H9 (cell line): ENCODE measurements at regions not wholly inside any gene's neighbourhood (a gene's known extent, or its start where the extent isn't known, plus 50 kb on each side); places are given as distances from the start of the nearest gene placed in this dataset.

Source experiments
- DNase-seq: peaks from one replicate; pipeline ENCODE4 v3.0.0-alpha.2; 2017
- H2AFZ ChIP-seq: one replicate; pipeline ENCODE4 v1.6.1; 2013; ENCODE audit warnings: mild to moderate bottlenecking, low read length, control low read depth, moderate library complexity
- H2AK5ac ChIP-seq: 2 replicates; pipeline ENCODE4 v1.6.1; 2013; ENCODE audit warnings: low read length, control low read depth, mixed read lengths; ENCODE audit not compliant: insufficient read length
- H2BK120ac ChIP-seq: one replicate; pipeline ENCODE4 v1.6.1; 2013; ENCODE audit warnings: low read depth, mild to moderate bottlenecking, low read length, control low read depth, inconsistent platforms; ENCODE audit not compliant: poor library complexity, severe bottlenecking
- H2BK12ac ChIP-seq: 2 replicates; pipeline ENCODE4 v1.6.1; 2013; ENCODE audit warnings: low read length, control low read depth, mixed read lengths, low read depth; ENCODE audit not compliant: insufficient read length
- H2BK15ac ChIP-seq: 2 replicates; pipeline ENCODE4 v1.6.1; 2013; ENCODE audit warnings: low read depth, low read length, control low read depth
- H2BK20ac ChIP-seq: one replicate; pipeline ENCODE4 v1.6.1; 2013; ENCODE audit warnings: low read depth, mild to moderate bottlenecking, low read length, control low read depth, inconsistent platforms; ENCODE audit not compliant: poor library complexity, severe bottlenecking
- H2BK5ac ChIP-seq: 2 replicates; pipeline ENCODE4 v1.6.1; 2013; ENCODE audit warnings: low read length, control low read depth, mixed read lengths; ENCODE audit not compliant: insufficient read length
- H3K14ac ChIP-seq: 2 replicates; pipeline ENCODE4 v1.6.1; 2013; ENCODE audit warnings: low read length, control low read depth; ENCODE audit not compliant: insufficient read depth
- H3K18ac ChIP-seq: 2 replicates; pipeline ENCODE4 v1.6.1; 2013; ENCODE audit warnings: low read depth, mild to moderate bottlenecking, mixed read lengths, low read length, control low read depth; ENCODE audit not compliant: insufficient read length
- H3K23ac ChIP-seq: 2 replicates; pipeline ENCODE4 v1.6.1; 2013; ENCODE audit warnings: low read length, control low read depth, mixed read lengths, low read depth; ENCODE audit not compliant: insufficient read length
- H3K23me2 ChIP-seq: 2 replicates; pipeline ENCODE4 v1.6.1; 2013; ENCODE audit warnings: low read depth, mild to moderate bottlenecking, mixed read lengths, low read length, control low read depth; ENCODE audit not compliant: insufficient read length, poor library complexity, severe bottlenecking
- H3K27ac ChIP-seq: 2 replicates; pipeline ENCODE4 v1.5.1; 2013; ENCODE audit warnings: low read length, control low read depth, mixed read lengths, low read depth; ENCODE audit not compliant: insufficient read length
- H3K27me3 ChIP-seq: 2 replicates; pipeline ENCODE4 v1.6.1; 2013; ENCODE audit warnings: low read length, control low read depth, inconsistent platforms; ENCODE audit not compliant: insufficient read depth
- H3K4ac ChIP-seq: 2 replicates; pipeline ENCODE4 v1.6.1; 2013; ENCODE audit warnings: low read depth, mild to moderate bottlenecking, control low read depth, inconsistent platforms, low read length, moderate library complexity
- H3K4me1 ChIP-seq: 2 replicates; pipeline ENCODE4 v1.6.1; 2013; ENCODE audit warnings: low read length, control low read depth, inconsistent platforms; ENCODE audit not compliant: insufficient read depth
- H3K4me2 ChIP-seq: 2 replicates; pipeline ENCODE4 v1.6.1; 2013; ENCODE audit warnings: low read length, control low read depth, mixed read lengths; ENCODE audit not compliant: insufficient read length, insufficient read depth
- H3K56ac ChIP-seq: 2 replicates; pipeline ENCODE4 v1.6.1; 2013; ENCODE audit warnings: low read depth, mild to moderate bottlenecking, mixed read lengths, low read length, control low read depth; ENCODE audit not compliant: insufficient read length
- H3K79me1 ChIP-seq: 2 replicates; pipeline ENCODE4 v1.6.1; 2013; ENCODE audit warnings: low read depth, mild to moderate bottlenecking, moderate library complexity, low read length, control low read depth, inconsistent platforms; ENCODE audit not compliant: insufficient read depth, poor library complexity, severe bottlenecking
- H3K79me2 ChIP-seq: 2 replicates; pipeline ENCODE4 v1.6.1; 2013; ENCODE audit warnings: low read length, control low read depth, inconsistent platforms; ENCODE audit not compliant: insufficient read depth
- H3K9ac ChIP-seq: 2 replicates; pipeline ENCODE4 v1.6.1; 2013; ENCODE audit warnings: low read length, control low read depth, mixed read lengths; ENCODE audit not compliant: insufficient read length; ENCODE audit errors: extremely low read depth
- H3K9me3 ChIP-seq: one replicate; pipeline ENCODE4 v1.6.1; 2013; ENCODE audit warnings: low read depth, low read length, inconsistent platforms; ENCODE audit not compliant: control insufficient read depth
- H3T11ph ChIP-seq: one replicate; pipeline ENCODE4 v1.6.1; 2013; ENCODE audit warnings: mild to moderate bottlenecking, low read length, control low read depth, inconsistent platforms
- H4K20me1 ChIP-seq: one replicate; pipeline ENCODE4 v1.6.1; 2013; ENCODE audit not compliant: control insufficient read depth, insufficient read length, insufficient read depth
- H4K5ac ChIP-seq: 2 replicates; pipeline ENCODE4 v1.6.1; 2013; ENCODE audit warnings: low read depth, mild to moderate bottlenecking, mixed read lengths, low read length, control low read depth; ENCODE audit not compliant: insufficient read length
- H4K8ac ChIP-seq: replicated peaks from 2 replicates; pipeline ENCODE4 v1.6.1; 2013; ENCODE audit warnings: low read length, control low read depth, mixed read lengths, low read depth; ENCODE audit not compliant: insufficient read length
- H4K91ac ChIP-seq: 2 replicates; pipeline ENCODE4 v1.6.1; 2013; ENCODE audit warnings: low read depth, mild to moderate bottlenecking, moderate library complexity, mixed read lengths, low read length, control low read depth; ENCODE audit not compliant: insufficient read length
- H3K27ac Mint-ChIP-seq, 3 experiments: 2 replicates in 2 of 3; 3 replicates in 1 of 3; pipeline ENCODE4 v1.8.0; 2020 to 2021; ENCODE audit warnings: mixed read lengths in 3 of 3, mild to moderate bottlenecking in 1 of 3, moderate library complexity in 1 of 3
- H3K27me3 Mint-ChIP-seq: 2 replicates; pipeline ENCODE4 v1.8.0; 2021; ENCODE audit warnings: low read depth, mild to moderate bottlenecking, moderate library complexity, mixed read lengths
- H3K36me3 Mint-ChIP-seq, 3 experiments: 2 replicates in 2 of 3; 3 replicates in 1 of 3; pipeline ENCODE4 v1.8.0; 2020 to 2021; ENCODE audit warnings: low read depth in 3 of 3, mixed read lengths in 3 of 3; ENCODE audit not compliant: insufficient read depth in 1 of 3
- H3K4me1 Mint-ChIP-seq, 2 experiments: 2 replicates each; pipeline ENCODE4 v1.8.0; 2020; ENCODE audit warnings: mixed read lengths in 2 of 2
- H3K4me3 Mint-ChIP-seq, 2 experiments: 2 replicates in 1 of 2; 3 replicates in 1 of 2; pipeline ENCODE4 v1.8.0; 2020 to 2021; ENCODE audit warnings: mild to moderate bottlenecking in 2 of 2, mixed read lengths in 2 of 2, moderate library complexity in 1 of 2
- H3K9me3 Mint-ChIP-seq, 2 experiments: 2 replicates in 1 of 2; 3 replicates in 1 of 2; pipeline ENCODE4 v1.8.0; 2020; ENCODE audit warnings: mild to moderate bottlenecking in 2 of 2, mixed read lengths in 2 of 2, moderate library complexity in 1 of 2
- CTCF ChIP-seq: fragments of 200-600 bp; sonication (generic); conservative IDR thresholded peaks from 3 replicates; pipeline ENCODE4 v1.8.0; 2021; ENCODE audit warnings: antibody characterized with exemption, mild to moderate bottlenecking
- WGBS: extraction: QIAGEN DNeasy Blood & Tissue Kit; methylation state at CpG from one replicate; pipeline ENCODE4 v1.1.7; 2013; ENCODE audit warnings: missing lambda C conversion rate, low lambda C conversion rate, mixed read lengths; ENCODE audit not compliant: insufficient read length; ENCODE audit errors: extremely low coverage; 5-methylcytosine and 5-hydroxymethylcytosine counted together

DNA sequence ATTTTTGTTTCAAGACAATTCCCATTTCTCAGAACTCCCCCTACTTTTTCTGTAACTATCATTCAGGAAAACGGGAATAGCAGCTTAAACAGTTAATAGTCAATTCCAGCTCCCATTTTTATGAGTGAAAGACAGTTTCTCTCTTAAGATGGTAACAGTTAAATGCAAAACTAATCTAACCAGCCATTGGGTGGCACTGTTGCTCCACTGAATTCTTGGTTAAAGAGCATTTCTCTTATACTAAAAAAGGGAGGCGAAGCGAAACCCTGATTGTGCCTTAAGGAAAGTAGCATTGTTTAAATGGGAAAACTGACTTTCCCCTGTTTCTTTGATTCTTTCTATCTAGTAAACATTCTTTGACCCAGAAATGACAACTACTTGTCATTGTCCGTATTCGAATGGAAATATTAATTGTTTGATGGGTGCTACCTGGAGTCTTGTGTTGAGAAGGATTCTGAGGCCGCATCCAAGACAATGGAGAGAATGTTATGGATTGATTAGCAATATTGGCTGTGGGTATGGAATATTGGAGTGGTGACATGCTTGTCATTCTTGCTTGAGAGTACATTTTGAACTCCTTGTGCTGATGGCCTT, 507.8 kb downstream of the MAT2B start:
- no peak overlapping the region for H3K56ac ChIP-seq
- Mint-ChIP-seq H3K36me3 (no peaks in the 10 kb centered on the region), H3K27ac (no peak overlapping the region), H3K27me3 (no peaks in the 10 kb centered on the region), H3K4me1 (peaks cover 2 to 4% of the 10 kb centered on the region in 2 experiments), H3K4me3 (no peak overlapping the region), H3K9me3 (no peaks in the 10 kb centered on the region; a peak in 1 of 5 replicates)
- H3K27me3 ChIP-seq: no peaks in the 10 kb centered on the region
- H3K79me2 ChIP-seq: no peaks in the 10 kb centered on the region
- H3K23ac ChIP-seq: no peak overlapping the region
- H2AFZ ChIP-seq: no peak overlapping the region
- no peak overlapping the region for H3T11ph ChIP-seq
- H4K20me1 ChIP-seq: no peaks in the 10 kb centered on the region
- WGBS: no CpG with 5 or more reads among the region's 6 CpGs
- H3K4me2 ChIP-seq: no peak overlapping the region
- no peak overlapping the region for H3K27ac ChIP-seq
- TF ChIP-seq CTCF: peak; percentile 85
- no peak overlapping the region for H2BK12ac ChIP-seq
- H3K4ac ChIP-seq: no peak overlapping the region
- H3K4me1 ChIP-seq: no peaks in the 10 kb centered on the region
- H3K79me1 ChIP-seq: no peaks in the 10 kb centered on the region
- DNase-seq: peak; percentile 43
- H2BK20ac ChIP-seq: no peak overlapping the region
- no peak overlapping the region for H3K9ac ChIP-seq
- H4K5ac ChIP-seq: no peak overlapping the region
- no peak overlapping the region for H2BK15ac ChIP-seq
- no peak overlapping the region for H4K8ac ChIP-seq
- H4K91ac ChIP-seq: no peak overlapping the region
- no peak overlapping the region for H2AK5ac ChIP-seq
- no peak overlapping the region for H3K14ac ChIP-seq
- no peaks in the 10 kb centered on the region for H3K9me3 ChIP-seq
- H2BK120ac ChIP-seq: no peak overlapping the region
- H3K23me2 ChIP-seq: no peaks in the 10 kb centered on the region
- no peak overlapping the region for H2BK5ac ChIP-seq
- H3K18ac ChIP-seq: no peak overlapping the region
